Panc1 (cell line): ENCODE measurements at regions not wholly inside any gene's neighbourhood (a gene's known extent, or its start where the extent isn't known, plus 50 kb on each side); places are given as distances from the start of the nearest gene placed in this dataset.

Experiments
- ATAC-seq: fragments of 200-7000 bp; cut with Tn5 transposase; 2 replicates; pipeline ENCODE4 v1.9.1; 2020; ENCODE audit warnings: mild to moderate bottlenecking, moderate library complexity
- BruUV-seq: library from RNA; stranded (reverse); fragments of 400-500 nt; replicated peaks from 2 replicates; lab custom pipeline; 2021; lab: Mats Ljungman, UMichigan
- CTCF ChIA-PET: fragments of 300-600 bp; sonication (Branson Sonifier 250); formaldehyde crosslinking; loops from one replicate; lab custom pipeline; 2022; ENCODE audit warnings: antibody characterized with exemption; lab: Charles Lee
- POLR2A ChIA-PET: fragments of 300-600 bp; sonication (Branson Sonifier 250); formaldehyde crosslinking; loops from one replicate; lab custom pipeline; 2022; ENCODE audit warnings: antibody characterized with exemption; lab: Charles Lee
- DNase-seq: peaks from one replicate; pipeline ENCODE4 v3.0.0-alpha.2; 2010; ENCODE audit warnings: low read depth, low spot score
- H3K27ac ChIP-seq: 2 replicates; pipeline ENCODE4 v1.5.1; 2011; ENCODE audit warnings: mild to moderate bottlenecking, low read length, inconsistent platforms
- H3K27me3 ChIP-seq: fragments of 200-500 bp; sonication (Bioruptor generic); 2 replicates; pipeline ENCODE4 v1.6.0; 2014; ENCODE audit warnings: low read length, inconsistent platforms; ENCODE audit not compliant: control insufficient read depth, insufficient read depth
- H3K36me3 ChIP-seq: fragments of 200-500 bp; sonication (Bioruptor generic); 2 replicates; pipeline ENCODE4 v1.5.1; 2014; ENCODE audit warnings: inconsistent platforms, mild to moderate bottlenecking, low read length, moderate library complexity; ENCODE audit not compliant: control insufficient read depth, insufficient read depth
- H3K4me1 ChIP-seq: 2 replicates; pipeline ENCODE4 v1.5.1; 2011; ENCODE audit warnings: inconsistent platforms, mild to moderate bottlenecking, low read length, moderate library complexity; ENCODE audit not compliant: control insufficient read depth, insufficient read depth
- H3K4me3 ChIP-seq, 2 experiments: 2 replicates each; pipeline ENCODE4 v1.5.1; 2011 to 2012; ENCODE audit warnings: low read depth in 2 of 2, low read length in 2 of 2, mild to moderate bottlenecking in 2 of 2, inconsistent platforms in 1 of 2, moderate library complexity in 1 of 2
- H3K9me3 ChIP-seq: fragments of 200-500 bp; sonication (Bioruptor generic); 2 replicates; pipeline ENCODE4 v1.5.1; 2014; ENCODE audit warnings: low read depth, mild to moderate bottlenecking, inconsistent platforms, low read length, moderate library complexity; ENCODE audit not compliant: control insufficient read depth, insufficient read depth
- CTCF ChIP-seq: fragments of 450-650 bp; IDR thresholded peaks from 2 replicates; pipeline ENCODE4 v1.5.1; 2017; ENCODE audit warnings: mild to moderate bottlenecking
- POLR2AphosphoS5 ChIP-seq: IDR thresholded peaks from 2 replicates; pipeline ENCODE4 v1.6.1; 2012; ENCODE audit warnings: mild to moderate bottlenecking, low read depth, low read length, moderate library complexity
- REST ChIP-seq, 2 experiments: IDR thresholded peaks; 2 replicates each; pipeline ENCODE4 v1.6.1; 2011 to 2012; ENCODE audit warnings: low read depth in 2 of 2, control low read depth in 1 of 2, low read length in 1 of 2, mild to moderate bottlenecking in 1 of 2, moderate library complexity in 1 of 2; ENCODE audit not compliant: insufficient read depth in 1 of 2
- SIN3A ChIP-seq: IDR thresholded peaks from 2 replicates; pipeline ENCODE4 v1.6.1; 2012; ENCODE audit warnings: low read depth, mild to moderate bottlenecking, low read length, moderate library complexity, borderline replicate concordance; ENCODE audit not compliant: insufficient read depth
- TCF7L2 ChIP-seq: IDR thresholded peaks from 2 replicates; pipeline ENCODE4 v1.6.1; 2011; ENCODE audit warnings: mild to moderate bottlenecking, low read depth, low read length, inconsistent platforms
- in situ Hi-C: cut with HindIII; loops from 2 replicates; pipeline ENCODE4 v1.10.0; 2016; ENCODE audit warnings: low sequenced_read_pairs, low pct_unique_long_range_greater_than_20kb
- intact Hi-C: fragments of 100-400 bp; cut with micrococcal nuclease; formaldehyde crosslinking; loops from one replicate; pipeline ENCODE4 v1.10.0; 2022; ENCODE audit not compliant: unreplicated experiment

GRCh38 chrX:107348051-107348450 lies 101.4 kb upstream of the FRMPD3 start:
- ATAC-seq (no peak; the same call in 1 of the 2 replicates), DNase-seq (no peak)
- Histone ChIP-seq H3K27ac (no peak overlapping the region), H3K4me1 (no peaks in the 10 kb centered on the region), H3K9me3 (no peaks in the 10 kb centered on the region), H3K36me3 (no peaks in the 10 kb centered on the region), H3K4me3 (no peak overlapping the region), H3K27me3 (no peaks in the 10 kb centered on the region; the same call in none of the 2 replicates)
- TF ChIP-seq REST (IDR thresholded peaks at IDR 0.05; ENCODE audit: insufficient read depth in 1 of 2, low read depth in 2 of 2, low read length in 1 of 2) (no peak), SIN3A (no peak), TCF7L2 (no peak), CTCF (no peak), POLR2AphosphoS5 (no peak)
- intact Hi-C loops (no loop called here), in situ Hi-C loops (no loop called here)
- CTCF ChIA-PET = no interaction called here
- no TSS peak for BruUV-seq
- POLR2A ChIA-PET = no interaction called here

- H3K9me3 ChIP-seq = no peaks in the 10 kb centered on the region
- intact Hi-C loops = no loop called here
- H3K36me3 ChIP-seq = no peaks in the 10 kb centered on the region
- no peak for TF ChIP-seq POLR2AphosphoS5
- no peak for TF ChIP-seq SIN3A
- no peak for TF ChIP-seq CTCF
- no peak for TF ChIP-seq REST (IDR thresholded peaks at IDR 0.05; ENCODE audit: insufficient read depth in 1 of 2, low read depth in 2 of 2, low read length in 1 of 2)
- no peak for TF ChIP-seq TCF7L2
- H3K4me3 ChIP-seq = no peak overlapping the region
- H3K4me1 ChIP-seq = no peaks in the 10 kb centered on the region
- in situ Hi-C loops = no loop called here
- H3K27me3 ChIP-seq = no peaks in the 10 kb centered on the region; the same call in none of the 2 replicates
- ATAC-seq (no peak), DNase-seq (no peak)
- POLR2A ChIA-PET = no interaction called here
- CTCF ChIA-PET = no interaction called here
- H3K27ac ChIP-seq = no peak overlapping the region
- BruUV-seq = no TSS peak
These were observed 100.5 kb upstream of the FRMPD3 start for GRCh38 chrX:107348990-107349389.
